ENCODE measurements at regions not wholly inside any gene's neighbourhood (a gene's known extent, or its start where the extent isn't known, plus 50 kb on each side); places are given as distances from the start of the nearest gene placed in this dataset.

DNA sequence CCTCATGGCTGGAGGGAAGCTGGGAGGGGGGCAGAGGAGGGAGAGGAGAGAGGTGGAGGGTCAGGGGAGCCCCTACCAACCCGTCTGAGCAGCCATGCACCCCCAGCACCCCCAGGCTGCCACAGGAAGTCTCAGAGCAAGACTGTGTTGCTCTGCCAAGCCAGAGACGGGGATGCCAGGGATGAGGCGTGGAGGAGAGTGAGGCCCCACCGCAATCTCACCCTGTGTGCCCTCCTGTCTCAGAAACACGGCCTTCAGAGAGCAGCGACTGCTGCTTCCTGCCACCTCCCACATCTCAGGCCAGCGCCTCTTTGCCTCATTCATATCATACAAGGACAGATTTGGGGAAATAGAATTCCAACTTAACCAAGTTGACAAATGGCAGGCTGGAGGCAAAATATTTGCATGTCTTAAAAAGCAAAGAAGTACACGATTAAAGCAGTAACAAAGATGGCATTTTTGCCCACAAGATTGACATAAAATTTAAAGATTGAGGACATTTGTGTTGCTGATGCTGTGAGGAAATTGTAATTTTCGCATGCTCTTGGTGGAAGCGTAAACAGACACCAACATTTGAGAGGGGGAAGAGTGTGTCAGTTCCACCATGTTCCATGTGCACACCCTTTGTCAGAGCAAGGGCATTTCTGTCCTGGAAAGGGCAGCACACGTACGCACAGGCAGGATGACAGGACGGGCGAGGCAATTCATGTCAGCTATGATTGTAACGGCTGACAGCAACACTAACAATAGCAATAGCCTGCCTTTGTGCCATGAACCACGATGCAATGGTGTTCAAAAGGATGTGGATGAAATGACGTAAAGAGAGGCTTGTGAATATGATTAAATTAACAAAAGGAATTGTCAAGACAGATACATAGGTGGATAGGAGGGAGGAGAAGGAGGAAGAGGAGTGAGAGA, 59.0 kb upstream of the BACE2 start:
- TF ChIP-seq, protein P1, sequence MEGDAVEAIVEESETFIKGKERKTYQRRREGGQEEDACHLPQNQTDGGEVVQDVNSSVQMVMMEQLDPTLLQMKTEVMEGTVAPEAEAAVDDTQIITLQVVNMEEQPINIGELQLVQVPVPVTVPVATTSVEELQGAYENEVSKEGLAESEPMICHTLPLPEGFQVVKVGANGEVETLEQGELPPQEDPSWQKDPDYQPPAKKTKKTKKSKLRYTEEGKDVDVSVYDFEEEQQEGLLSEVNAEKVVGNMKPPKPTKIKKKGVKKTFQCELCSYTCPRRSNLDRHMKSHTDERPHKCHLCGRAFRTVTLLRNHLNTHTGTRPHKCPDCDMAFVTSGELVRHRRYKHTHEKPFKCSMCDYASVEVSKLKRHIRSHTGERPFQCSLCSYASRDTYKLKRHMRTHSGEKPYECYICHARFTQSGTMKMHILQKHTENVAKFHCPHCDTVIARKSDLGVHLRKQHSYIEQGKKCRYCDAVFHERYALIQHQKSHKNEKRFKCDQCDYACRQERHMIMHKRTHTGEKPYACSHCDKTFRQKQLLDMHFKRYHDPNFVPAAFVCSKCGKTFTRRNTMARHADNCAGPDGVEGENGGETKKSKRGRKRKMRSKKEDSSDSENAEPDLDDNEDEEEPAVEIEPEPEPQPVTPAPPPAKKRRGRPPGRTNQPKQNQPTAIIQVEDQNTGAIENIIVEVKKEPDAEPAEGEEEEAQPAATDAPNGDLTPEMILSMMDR (conservative IDR thresholded peaks at IDR 0.05; ENCODE audit: low read length) = no peak
- no peak for TF ChIP-seq EZH2phosphoT487 (IDR thresholded peaks at IDR 0.05; ENCODE audit: borderline replicate concordance)
